Body of pancreas (tissue), 4 donors: ENCODE measurements at regions not wholly inside any gene's neighbourhood (a gene's known extent, or its start where the extent isn't known, plus 50 kb on each side); places are given as distances from the start of the nearest gene placed in this dataset.

Experiments used
- CTCF ChIP-seq, 7 experiments: fragments of 450-650 bp in 4 of 7; fragments of 200-600 bp in 3 of 7; sonication (generic) in 3 of 7; IDR thresholded peaks; one replicate each; pipeline ENCODE4 v1.5.1; 2016 to 2019; ENCODE audit warnings: antibody characterized with exemption in 7 of 7
- POLR2A ChIP-seq, 3 donors: fragments of 450-650 bp; IDR thresholded peaks; one replicate each; pipeline ENCODE4 v1.6.1; 2016; ENCODE audit warnings: antibody characterized with exemption in 3 of 3, mild to moderate bottlenecking in 2 of 3

DNA sequence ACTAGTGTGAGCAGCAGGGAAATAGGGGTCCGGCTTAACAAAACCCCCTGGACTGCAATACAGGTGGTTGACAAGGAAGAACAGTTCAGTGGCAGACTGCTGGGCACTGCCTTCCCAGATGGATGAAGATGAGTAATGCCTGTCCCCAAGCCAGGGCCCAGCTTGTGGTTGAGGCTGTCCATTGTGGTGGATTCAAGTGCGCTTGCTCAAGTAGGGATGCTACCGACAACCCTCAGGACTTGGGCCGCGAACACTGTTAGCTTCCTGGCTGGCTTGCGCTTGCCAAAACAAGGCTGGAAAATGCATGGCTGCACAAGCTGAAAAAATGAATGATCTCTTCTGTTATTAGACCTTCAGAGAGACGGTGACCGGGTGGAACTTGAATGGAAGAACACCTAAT, 116.1 kb upstream of the ACBD5 start:
- TF ChIP-seq POLR2A (IDR thresholded peaks at IDR 0.05) (no peak), CTCF (IDR thresholded peaks at IDR 0.05) (no peak)
